ENCODE measurements at regions not wholly inside any gene's neighbourhood (a gene's known extent, or its start where the extent isn't known, plus 50 kb on each side); places are given as distances from the start of the nearest gene placed in this dataset.

DNA sequence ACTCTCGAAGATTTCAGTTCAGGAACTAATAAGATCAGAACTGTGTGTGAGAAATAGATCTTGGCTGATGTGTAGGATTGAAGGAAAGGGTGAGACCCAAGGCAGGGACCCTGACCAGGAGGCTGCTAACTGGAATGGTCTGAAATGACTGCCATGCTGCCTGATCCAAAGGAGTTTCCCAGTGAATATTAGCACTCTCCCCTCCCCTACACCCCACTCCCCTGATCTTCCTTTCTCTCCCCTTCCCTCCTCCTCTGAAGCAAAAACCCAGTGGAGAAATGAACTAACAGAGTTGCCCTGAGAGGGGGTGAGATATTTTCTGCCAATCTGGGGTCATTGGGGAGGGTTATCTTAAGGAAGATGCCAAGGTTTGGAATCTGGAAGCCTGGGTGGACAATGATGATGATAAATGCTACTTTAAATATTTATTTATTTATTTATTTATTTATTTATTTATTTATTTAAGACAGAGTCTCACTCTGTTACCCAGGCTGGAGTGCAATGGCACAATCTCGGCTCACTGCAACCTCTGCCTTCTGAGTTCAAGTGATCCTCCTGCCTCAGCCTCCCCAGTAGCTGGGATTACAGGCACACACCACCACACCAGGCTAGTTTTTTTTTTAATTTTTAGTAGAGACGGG, 371.0 kb upstream of the CHD6 start:
- Mint-ChIP-seq H3K27ac (ENCODE audit: unreplicated experiment) (no peak overlapping the region), H3K4me3 (ENCODE audit: unreplicated experiment) (no peak overlapping the region)

DNA sequence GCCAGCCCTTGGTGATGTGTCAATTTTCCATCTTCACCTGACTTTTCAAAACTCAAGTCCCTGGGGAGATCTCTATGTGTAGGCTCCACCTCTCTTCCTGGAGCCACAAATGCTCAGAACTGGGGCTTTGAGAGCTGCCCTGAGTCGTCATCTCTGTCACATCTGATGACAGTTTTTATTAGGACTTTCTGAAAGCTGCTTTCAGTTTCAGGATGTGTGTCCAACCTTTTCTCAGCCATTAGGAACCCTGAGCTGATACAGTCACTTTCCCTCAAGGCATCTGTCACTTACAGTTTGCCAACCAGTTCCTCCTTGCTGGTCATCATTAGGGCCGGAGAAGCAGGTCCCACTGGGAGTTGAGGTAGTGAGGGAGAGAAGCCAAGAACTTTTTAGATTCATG, 365.9 kb upstream of the CHD6 start:
- Histone ChIP-seq H3K4me3 (ENCODE audit: insufficient read depth, low read depth, low read length) (no peak overlapping the region), H3K4me1 (ENCODE audit: insufficient read depth, low read length) (no peaks in the 10 kb centered on the region), H3K27ac (ENCODE audit: low read depth, low read length) (no peak overlapping the region), H3K79me2 (ENCODE audit: insufficient read depth, low read length) (no peaks in the 10 kb centered on the region), H4K20me1 (ENCODE audit: insufficient read depth, low read length) (no peaks in the 10 kb centered on the region), H3K9ac (ENCODE audit: low read length) (no peak overlapping the region), H2AFZ (ENCODE audit: low read depth, low read length) (no peak overlapping the region), H3K4me2 (ENCODE audit: low read length) (no peak overlapping the region), H3K27me3 (ENCODE audit: insufficient read depth, low read length) (no peaks in the 10 kb centered on the region), H3K9me3 (ENCODE audit: insufficient read depth, low read depth, low read length) (no peaks in the 10 kb centered on the region), H3K36me3 (ENCODE audit: insufficient read depth, low read length) (no peaks in the 10 kb centered on the region)
- TF ChIP-seq, protein P1, sequence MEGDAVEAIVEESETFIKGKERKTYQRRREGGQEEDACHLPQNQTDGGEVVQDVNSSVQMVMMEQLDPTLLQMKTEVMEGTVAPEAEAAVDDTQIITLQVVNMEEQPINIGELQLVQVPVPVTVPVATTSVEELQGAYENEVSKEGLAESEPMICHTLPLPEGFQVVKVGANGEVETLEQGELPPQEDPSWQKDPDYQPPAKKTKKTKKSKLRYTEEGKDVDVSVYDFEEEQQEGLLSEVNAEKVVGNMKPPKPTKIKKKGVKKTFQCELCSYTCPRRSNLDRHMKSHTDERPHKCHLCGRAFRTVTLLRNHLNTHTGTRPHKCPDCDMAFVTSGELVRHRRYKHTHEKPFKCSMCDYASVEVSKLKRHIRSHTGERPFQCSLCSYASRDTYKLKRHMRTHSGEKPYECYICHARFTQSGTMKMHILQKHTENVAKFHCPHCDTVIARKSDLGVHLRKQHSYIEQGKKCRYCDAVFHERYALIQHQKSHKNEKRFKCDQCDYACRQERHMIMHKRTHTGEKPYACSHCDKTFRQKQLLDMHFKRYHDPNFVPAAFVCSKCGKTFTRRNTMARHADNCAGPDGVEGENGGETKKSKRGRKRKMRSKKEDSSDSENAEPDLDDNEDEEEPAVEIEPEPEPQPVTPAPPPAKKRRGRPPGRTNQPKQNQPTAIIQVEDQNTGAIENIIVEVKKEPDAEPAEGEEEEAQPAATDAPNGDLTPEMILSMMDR (IDR thresholded peaks at IDR 0.05; ENCODE audit: insufficient read depth, low read depth, low read length), result no peak
- TF ChIP-seq EZH2 (IDR thresholded peaks at IDR 0.05; ENCODE audit: insufficient read depth, low read length), result no peak
- no peak for DNase-seq (ENCODE audit: low read depth)
- Mint-ChIP-seq H3K9me3 (ENCODE audit: unreplicated experiment) (peaks cover 6% of the 10 kb centered on the region), H3K27me3 (ENCODE audit: low read depth, unreplicated experiment) (no peaks in the 10 kb centered on the region), H3K27ac (ENCODE audit: unreplicated experiment) (no peak overlapping the region), H3K4me1 (ENCODE audit: low read depth, unreplicated experiment) (no peaks in the 10 kb centered on the region), H3K4me3 (ENCODE audit: unreplicated experiment) (no peak overlapping the region), H3K36me3 (ENCODE audit: low read depth, unreplicated experiment) (no peaks in the 10 kb centered on the region)
- FAIRE-seq, result no peak

More for the DNA sequence above, 371.0 kb upstream of the CHD6 start:
- Mint-ChIP-seq H3K4me1 (ENCODE audit: low read depth, unreplicated experiment) (no peaks in the 10 kb centered on the region), H3K9me3 (ENCODE audit: unreplicated experiment) (peaks cover 8% of the 10 kb centered on the region), H3K36me3 (ENCODE audit: low read depth, unreplicated experiment) (no peaks in the 10 kb centered on the region), H3K27me3 (ENCODE audit: low read depth, unreplicated experiment) (no peaks in the 10 kb centered on the region)
- DNase-seq (ENCODE audit: low read depth), result no peak
- Histone ChIP-seq H3K4me2 (ENCODE audit: low read length) (no peak overlapping the region), H3K27ac (ENCODE audit: low read depth, low read length) (no peak overlapping the region), H4K20me1 (ENCODE audit: insufficient read depth, low read length) (no peaks in the 10 kb centered on the region), H2AFZ (ENCODE audit: low read depth, low read length) (no peak overlapping the region), H3K27me3 (ENCODE audit: insufficient read depth, low read length) (no peaks in the 10 kb centered on the region), H3K79me2 (ENCODE audit: insufficient read depth, low read length) (no peaks in the 10 kb centered on the region), H3K36me3 (ENCODE audit: insufficient read depth, low read length) (no peaks in the 10 kb centered on the region), H3K9ac (ENCODE audit: low read length) (no peak overlapping the region), H3K4me1 (ENCODE audit: insufficient read depth, low read length) (no peaks in the 10 kb centered on the region), H3K4me3 (ENCODE audit: insufficient read depth, low read depth, low read length) (no peak overlapping the region), H3K9me3 (ENCODE audit: insufficient read depth, low read depth, low read length) (no peaks in the 10 kb centered on the region)
- TF ChIP-seq, protein P1 (IDR thresholded peaks at IDR 0.05; ENCODE audit: insufficient read depth, low read depth, low read length), result no peak
- TF ChIP-seq EZH2 (IDR thresholded peaks at IDR 0.05; ENCODE audit: insufficient read depth, low read length), result no peak
- no peak for FAIRE-seq

DNA sequence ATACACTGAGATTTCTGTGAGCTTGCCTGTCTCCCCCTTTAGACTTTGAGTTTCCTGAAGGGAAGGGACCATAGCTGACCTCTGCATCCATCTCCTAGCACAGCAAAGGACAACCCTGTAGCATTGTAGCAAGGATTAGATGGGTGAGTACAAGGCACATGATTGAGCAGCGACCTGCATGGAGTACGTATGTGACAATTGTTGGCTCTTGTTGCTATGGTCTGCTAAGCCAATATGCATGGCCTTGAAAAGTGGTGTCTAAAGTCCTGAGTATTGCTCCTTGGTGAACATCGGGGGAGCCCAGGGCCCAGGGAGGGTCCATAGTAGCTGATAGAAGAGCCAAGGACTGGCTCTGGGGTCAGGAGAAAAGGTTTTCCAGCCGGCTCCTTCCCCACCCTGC, 365.0 kb upstream of the CHD6 start:
- Histone ChIP-seq H3K27ac (ENCODE audit: low read depth, low read length) (no peak overlapping the region), H3K36me3 (ENCODE audit: insufficient read depth, low read length) (no peaks in the 10 kb centered on the region), H3K27me3 (ENCODE audit: insufficient read depth, low read length) (no peaks in the 10 kb centered on the region), H3K79me2 (ENCODE audit: insufficient read depth, low read length) (no peaks in the 10 kb centered on the region), H3K9ac (ENCODE audit: low read length) (no peak overlapping the region), H4K20me1 (ENCODE audit: insufficient read depth, low read length) (no peaks in the 10 kb centered on the region), H3K4me3 (ENCODE audit: insufficient read depth, low read depth, low read length) (no peak overlapping the region), H3K4me1 (ENCODE audit: insufficient read depth, low read length) (no peaks in the 10 kb centered on the region), H2AFZ (ENCODE audit: low read depth, low read length) (no peak overlapping the region), H3K9me3 (ENCODE audit: insufficient read depth, low read depth, low read length) (no peaks in the 10 kb centered on the region), H3K4me2 (ENCODE audit: low read length) (no peak overlapping the region)
- Mint-ChIP-seq H3K4me3 (ENCODE audit: unreplicated experiment) (no peak overlapping the region), H3K27me3 (ENCODE audit: low read depth, unreplicated experiment) (no peaks in the 10 kb centered on the region), H3K36me3 (ENCODE audit: low read depth, unreplicated experiment) (no peaks in the 10 kb centered on the region), H3K4me1 (ENCODE audit: low read depth, unreplicated experiment) (no peaks in the 10 kb centered on the region), H3K27ac (ENCODE audit: unreplicated experiment) (no peak overlapping the region), H3K9me3 (ENCODE audit: unreplicated experiment) (peaks cover 6% of the 10 kb centered on the region)
- no peak for FAIRE-seq
- TF ChIP-seq, protein P1 (IDR thresholded peaks at IDR 0.05; ENCODE audit: insufficient read depth, low read depth, low read length), result no peak
- no peak for TF ChIP-seq EZH2 (IDR thresholded peaks at IDR 0.05; ENCODE audit: insufficient read depth, low read length)
- no peak for DNase-seq (ENCODE audit: low read depth)
